ENCODE measurements at regions not wholly inside any gene's neighbourhood (a gene's known extent, or its start where the extent isn't known, plus 50 kb on each side); places are given as distances from the start of the nearest gene placed in this dataset.
A peak's percentile ranks its signal among the peaks of the same experiment; 100 is the strongest.

DNA sequence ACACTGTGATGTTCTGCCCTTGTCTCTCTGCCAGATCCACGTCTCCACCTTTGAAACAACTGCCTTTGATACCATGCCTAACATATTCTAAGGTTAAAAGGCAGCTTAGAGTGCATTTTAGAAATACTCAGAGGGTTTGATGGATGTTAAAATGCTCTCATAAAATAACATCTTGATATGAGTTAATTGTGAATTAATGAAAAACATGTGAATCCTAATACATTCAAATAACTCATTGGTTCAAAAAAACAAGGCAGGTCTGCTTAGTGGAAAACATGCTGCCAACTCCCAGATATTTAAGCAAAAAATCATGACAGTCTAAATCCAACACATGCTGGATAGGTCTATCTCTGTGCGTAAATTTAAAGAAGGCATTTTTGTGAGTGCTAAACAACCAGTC lies 291.8 kb downstream of the AHR start:
- Histone ChIP-seq H3K27ac (peak overlapping the region in 1 of 4 donors; percentile 29), H3K9me3 (no peaks in the 10 kb centered on the region), H3K4me3 (no peak overlapping the region), H3K36me3 (no peaks in the 10 kb centered on the region), H3K27me3 (no peaks in the 10 kb centered on the region), H3K4me1 (peaks cover 0 to 26% (median 0%) of the 10 kb centered on the region in 4 donors)
- WGBS, 2 donors, result 55 to 79% methylated on average over 2 of the region's 2 CpGs
- no peak for DNase-seq (ENCODE audit: low spot score in 2 of 2)
- TF ChIP-seq, protein P1, sequence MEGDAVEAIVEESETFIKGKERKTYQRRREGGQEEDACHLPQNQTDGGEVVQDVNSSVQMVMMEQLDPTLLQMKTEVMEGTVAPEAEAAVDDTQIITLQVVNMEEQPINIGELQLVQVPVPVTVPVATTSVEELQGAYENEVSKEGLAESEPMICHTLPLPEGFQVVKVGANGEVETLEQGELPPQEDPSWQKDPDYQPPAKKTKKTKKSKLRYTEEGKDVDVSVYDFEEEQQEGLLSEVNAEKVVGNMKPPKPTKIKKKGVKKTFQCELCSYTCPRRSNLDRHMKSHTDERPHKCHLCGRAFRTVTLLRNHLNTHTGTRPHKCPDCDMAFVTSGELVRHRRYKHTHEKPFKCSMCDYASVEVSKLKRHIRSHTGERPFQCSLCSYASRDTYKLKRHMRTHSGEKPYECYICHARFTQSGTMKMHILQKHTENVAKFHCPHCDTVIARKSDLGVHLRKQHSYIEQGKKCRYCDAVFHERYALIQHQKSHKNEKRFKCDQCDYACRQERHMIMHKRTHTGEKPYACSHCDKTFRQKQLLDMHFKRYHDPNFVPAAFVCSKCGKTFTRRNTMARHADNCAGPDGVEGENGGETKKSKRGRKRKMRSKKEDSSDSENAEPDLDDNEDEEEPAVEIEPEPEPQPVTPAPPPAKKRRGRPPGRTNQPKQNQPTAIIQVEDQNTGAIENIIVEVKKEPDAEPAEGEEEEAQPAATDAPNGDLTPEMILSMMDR (IDR thresholded peaks at IDR 0.05), result no peak
- TF ChIP-seq EP300 (IDR thresholded peaks at IDR 0.05) (no peak), POLR2A (IDR thresholded peaks at IDR 0.05) (no peak)

DNA sequence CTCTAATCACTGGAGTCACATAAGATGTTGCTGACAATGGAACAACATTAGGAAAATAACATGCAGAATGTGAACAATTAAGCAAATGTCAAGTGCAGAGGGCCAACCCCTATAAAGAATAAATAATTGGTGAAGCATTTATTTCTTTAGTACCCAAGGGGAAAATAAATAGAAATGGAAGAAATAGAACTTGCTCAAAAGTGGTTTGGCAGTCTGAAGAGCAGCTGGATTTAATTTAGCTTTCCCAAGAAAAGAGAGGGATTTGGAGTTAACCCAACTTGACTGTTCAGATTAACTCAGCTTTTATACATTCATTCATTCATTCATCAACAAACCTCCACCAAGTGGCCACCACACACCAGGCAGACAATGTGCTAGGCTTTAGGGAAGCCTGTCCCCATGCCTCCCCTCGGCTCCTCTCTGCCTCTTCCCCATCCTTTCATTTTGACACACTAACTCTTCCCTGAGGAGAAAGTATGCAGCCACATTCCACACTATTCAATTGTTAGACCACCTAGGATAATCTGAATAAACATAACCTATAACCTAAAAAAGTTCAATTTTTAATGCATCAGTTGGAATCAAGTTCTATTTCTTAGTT lies 295.5 kb downstream of the AHR start:
- Histone ChIP-seq H3K27ac (peak overlapping the region in 1 of 4 donors; percentile 17), H3K36me3 (no peaks in the 10 kb centered on the region), H3K9me3 (no peaks in the 10 kb centered on the region), H3K4me1 (peaks cover 0 to 26% (median 0%) of the 10 kb centered on the region in 4 donors), H3K4me3 (no peak overlapping the region), H3K27me3 (no peaks in the 10 kb centered on the region)
- TF ChIP-seq EP300 (IDR thresholded peaks at IDR 0.05) (peak in 1 of 2 donors; percentile 43), POLR2A (IDR thresholded peaks at IDR 0.05) (no peak)
- TF ChIP-seq, protein P1 (IDR thresholded peaks at IDR 0.05), result no peak
- 53 to 59% methylated on average over 1 of the region's 1 CpG for WGBS, 2 donors
- no peak for DNase-seq (ENCODE audit: low spot score in 2 of 2)

DNA sequence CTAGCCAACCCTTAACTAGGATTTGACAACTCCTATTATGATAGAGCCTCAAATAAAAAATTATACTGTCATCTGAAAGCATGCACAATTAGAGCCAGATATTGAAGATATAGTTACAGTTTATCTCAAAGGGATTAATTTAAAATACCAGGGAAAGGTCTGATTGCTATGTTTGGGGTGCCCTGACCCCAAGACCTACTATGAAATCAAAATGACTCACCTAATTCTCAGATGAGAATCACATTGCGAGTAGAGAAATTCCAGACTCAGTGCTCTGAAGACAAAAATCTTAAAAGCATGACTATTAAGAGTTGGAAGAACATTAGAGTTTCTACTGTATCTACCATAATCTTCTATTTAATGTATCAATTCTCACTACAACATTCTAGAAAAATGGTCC lies 297.1 kb downstream of the AHR start:
- TF ChIP-seq, protein P1 (IDR thresholded peaks at IDR 0.05), result no peak
- no peak for TF ChIP-seq POLR2A (IDR thresholded peaks at IDR 0.05)
- no peak for TF ChIP-seq EP300 (IDR thresholded peaks at IDR 0.05)
- peaks cover 0 to 19% (median 0%) of the 10 kb centered on the region in 4 donors for H3K4me1 ChIP-seq
- 70 to 73% methylated on average over 1 of the region's 1 CpG for WGBS, 2 donors
- no peak overlapping the region for H3K4me3 ChIP-seq
- no peak overlapping the region for H3K27ac ChIP-seq
- DNase-seq (ENCODE audit: low spot score in 2 of 2), result no peak
- no peaks in the 10 kb centered on the region for H3K36me3 ChIP-seq
- no peaks in the 10 kb centered on the region for H3K9me3 ChIP-seq
- no peaks in the 10 kb centered on the region for H3K27me3 ChIP-seq

DNA sequence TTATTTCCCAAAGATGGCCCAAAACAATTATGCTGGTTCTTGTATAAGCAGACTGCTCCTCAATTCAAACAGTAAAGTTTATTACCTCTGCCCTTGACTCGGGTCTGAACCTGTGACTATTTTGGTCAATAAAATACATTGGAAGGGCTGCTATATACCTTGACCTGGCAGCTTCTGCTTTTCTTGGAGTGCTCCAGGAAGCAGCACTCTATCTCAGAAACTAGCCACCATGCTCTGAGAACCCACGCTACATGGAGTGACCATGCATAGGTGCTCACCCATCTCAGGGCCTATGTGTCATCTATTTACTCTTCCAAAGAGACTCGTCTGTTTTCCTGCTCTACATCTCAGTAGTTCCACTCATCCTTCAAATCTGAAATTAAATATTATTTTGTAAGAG lies 299.9 kb downstream of the AHR start:
- H3K4me1 ChIP-seq, result peaks cover 0 to 18% (median 0%) of the 10 kb centered on the region in 4 donors
- no peaks in the 10 kb centered on the region for H3K9me3 ChIP-seq
- H3K36me3 ChIP-seq, result no peaks in the 10 kb centered on the region
- H3K27ac ChIP-seq, result no peak overlapping the region
- WGBS, 2 donors, result 75 to 77% methylated on average over 3 of the region's 3 CpGs
- H3K27me3 ChIP-seq, result no peaks in the 10 kb centered on the region
- no peak for TF ChIP-seq EP300 (IDR thresholded peaks at IDR 0.05)
- TF ChIP-seq, protein P1 (IDR thresholded peaks at IDR 0.05), result no peak
- TF ChIP-seq POLR2A (IDR thresholded peaks at IDR 0.05), result no peak
- no peak for DNase-seq (ENCODE audit: low spot score in 2 of 2)
- H3K4me3 ChIP-seq, result no peak overlapping the region

DNA sequence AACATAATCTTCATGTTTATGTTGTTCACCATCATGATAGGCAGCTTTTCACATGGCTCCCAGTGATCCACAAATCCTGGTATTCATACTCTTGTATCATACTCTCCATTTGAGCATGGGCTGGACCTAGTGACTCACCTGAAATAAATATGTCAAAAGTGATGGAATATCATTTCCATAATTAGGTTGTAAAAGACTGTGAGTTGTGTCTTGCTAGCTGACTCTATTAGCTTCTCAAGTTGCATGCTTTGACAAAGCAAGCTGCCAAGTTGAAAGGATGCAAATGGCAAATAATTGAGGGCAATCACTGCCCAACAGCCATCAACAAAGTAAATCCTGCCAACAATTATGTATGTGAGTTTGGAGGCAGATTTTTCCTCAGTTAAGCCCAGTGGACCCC lies 300.4 kb downstream of the AHR start:
- DNase-seq (ENCODE audit: low spot score in 2 of 2), result no peak
- Histone ChIP-seq H3K36me3 (no peaks in the 10 kb centered on the region), H3K9me3 (no peaks in the 10 kb centered on the region), H3K27me3 (no peaks in the 10 kb centered on the region), H3K4me3 (no peak overlapping the region), H3K27ac (no peak overlapping the region), H3K4me1 (peaks cover 0 to 13% (median 0%) of the 10 kb centered on the region in 4 donors)
- TF ChIP-seq, protein P1 (IDR thresholded peaks at IDR 0.05), result no peak
- no peak for TF ChIP-seq EP300 (IDR thresholded peaks at IDR 0.05)
- TF ChIP-seq POLR2A (IDR thresholded peaks at IDR 0.05), result no peak

Measured in tibial nerve (tissue), 4 donors.